Subcutaneous abdominal adipose tissue (tissue), 5 donors: ENCODE measurements at regions not wholly inside any gene's neighbourhood (a gene's known extent, or its start where the extent isn't known, plus 50 kb on each side); places are given as distances from the start of the nearest gene placed in this dataset.

ENCODE experiments used
- H3K27ac ChIP-seq: one replicate; pipeline ENCODE4 v1.7.0; 2013; ENCODE audit warnings: low read depth, mild to moderate bottlenecking, inconsistent platforms, low read length, moderate library complexity
- H3K27me3 ChIP-seq, 5 donors: one replicate each; pipeline ENCODE4 v1.7.0; 2013; ENCODE audit warnings: low read length in 5 of 5, inconsistent platforms in 1 of 5; ENCODE audit not compliant: control insufficient read depth in 5 of 5, insufficient read depth in 4 of 5
- H3K36me3 ChIP-seq, 5 donors: one replicate each; pipeline ENCODE4 v1.7.0; 2013; ENCODE audit warnings: low read length in 5 of 5; ENCODE audit not compliant: control insufficient read depth in 5 of 5, insufficient read depth in 5 of 5
- H3K4me1 ChIP-seq, 5 donors: one replicate each; pipeline ENCODE4 v1.7.0; 2013; ENCODE audit warnings: low read length in 5 of 5, mild to moderate bottlenecking in 3 of 5, moderate library complexity in 1 of 5; ENCODE audit not compliant: control insufficient read depth in 5 of 5, insufficient read depth in 5 of 5
- H3K4me3 ChIP-seq, 5 donors: one replicate each; pipeline ENCODE4 v1.7.0; 2013; ENCODE audit warnings: low read length in 5 of 5, low read depth in 1 of 5
- H3K9ac ChIP-seq, 5 donors: one replicate each; pipeline ENCODE4 v1.7.0; 2013; ENCODE audit warnings: low read length in 5 of 5, mild to moderate bottlenecking in 4 of 5, moderate library complexity in 3 of 5
- H3K9me3 ChIP-seq, 5 donors: one replicate each; pipeline ENCODE4 v1.7.0; 2013; ENCODE audit warnings: low read length in 5 of 5; ENCODE audit not compliant: control insufficient read depth in 5 of 5
- donor health status: healthy.
- donor health status: healthy.
- donor health status: healthy.
- donor health status: healthy.
- donor health status: healthy.

- H3K36me3 ChIP-seq: no peaks in the 10 kb centered on the region
- H3K27ac ChIP-seq: no peak overlapping the region
- no peaks in the 10 kb centered on the region for H3K27me3 ChIP-seq
- H3K9ac ChIP-seq: no peak overlapping the region
- H3K9me3 ChIP-seq: no peaks in the 10 kb centered on the region
- no peaks in the 10 kb centered on the region for H3K4me1 ChIP-seq
- no peak overlapping the region for H3K4me3 ChIP-seq
These were observed 257.7 kb upstream of the NR2F2 start for GRCh38 chr15:96072821-96073220.

GRCh38 chr15:96073908-96074307 is 256.6 kb upstream of the NR2F2 start:
- Histone ChIP-seq H3K4me1 (no peaks in the 10 kb centered on the region), H3K27me3 (no peaks in the 10 kb centered on the region), H3K4me3 (no peak overlapping the region), H3K27ac (no peak overlapping the region), H3K36me3 (no peaks in the 10 kb centered on the region), H3K9me3 (no peaks in the 10 kb centered on the region), H3K9ac (no peak overlapping the region)

- Histone ChIP-seq H3K9ac (no peak overlapping the region), H3K4me3 (no peak overlapping the region), H3K36me3 (no peaks in the 10 kb centered on the region), H3K4me1 (no peaks in the 10 kb centered on the region), H3K27ac (no peak overlapping the region), H3K9me3 (no peaks in the 10 kb centered on the region), H3K27me3 (no peaks in the 10 kb centered on the region)
These were observed 254.6 kb upstream of the NR2F2 start for GRCh38 chr15:96075895-96076294.

- Histone ChIP-seq H3K4me1 (no peaks in the 10 kb centered on the region), H3K36me3 (no peaks in the 10 kb centered on the region), H3K27ac (no peak overlapping the region), H3K9me3 (no peaks in the 10 kb centered on the region), H3K4me3 (no peak overlapping the region), H3K27me3 (no peaks in the 10 kb centered on the region), H3K9ac (no peak overlapping the region)
These were observed 254.2 kb upstream of the NR2F2 start for GRCh38 chr15:96076350-96076749.

GRCh38 chr15:96079041-96079440 is 251.5 kb upstream of the NR2F2 start:
- no peak overlapping the region for H3K9ac ChIP-seq
- H3K9me3 ChIP-seq: peaks cover 0 to 5% (median 4%) of the 10 kb centered on the region in 5 donors
- no peak overlapping the region for H3K27ac ChIP-seq
- H3K4me3 ChIP-seq: no peak overlapping the region
- H3K27me3 ChIP-seq: no peaks in the 10 kb centered on the region
- no peaks in the 10 kb centered on the region for H3K4me1 ChIP-seq
- H3K36me3 ChIP-seq: no peaks in the 10 kb centered on the region

- Histone ChIP-seq H3K4me1 (no peaks in the 10 kb centered on the region), H3K9me3 (peaks cover 0 to 5% (median 4%) of the 10 kb centered on the region in 5 donors)
These were observed 250.6 kb upstream of the NR2F2 start for GRCh38 chr15:96079882-96080281.

GRCh38 chr15:96086164-96086563 is 244.3 kb upstream of the NR2F2 start:
- no peak overlapping the region for H3K4me3 ChIP-seq
- peaks cover 0 to 5% (median 4%) of the 10 kb centered on the region in 5 donors for H3K9me3 ChIP-seq
- no peak overlapping the region for H3K9ac ChIP-seq
- no peak overlapping the region for H3K27ac ChIP-seq
- H3K4me1 ChIP-seq: no peaks in the 10 kb centered on the region
- no peaks in the 10 kb centered on the region for H3K36me3 ChIP-seq
- no peaks in the 10 kb centered on the region for H3K27me3 ChIP-seq

More at GRCh38 chr15:96079882-96080281, 250.6 kb upstream of the NR2F2 start:
- no peak overlapping the region for H3K27ac ChIP-seq
- H3K4me3 ChIP-seq: no peak overlapping the region
- H3K27me3 ChIP-seq: no peaks in the 10 kb centered on the region
- no peaks in the 10 kb centered on the region for H3K36me3 ChIP-seq
- no peak overlapping the region for H3K9ac ChIP-seq

GRCh38 chr15:96087180-96087884 is 243.2 kb upstream of the NR2F2 start:
- no peak overlapping the region for H3K9ac ChIP-seq
- no peak overlapping the region for H3K4me3 ChIP-seq
- H3K36me3 ChIP-seq: no peaks in the 10 kb centered on the region
- H3K9me3 ChIP-seq: peaks cover 0 to under 1% (median 0%) of the 10 kb centered on the region in 5 donors
- no peaks in the 10 kb centered on the region for H3K27me3 ChIP-seq
- no peaks in the 10 kb centered on the region for H3K4me1 ChIP-seq
- H3K27ac ChIP-seq: no peak overlapping the region

- Histone ChIP-seq H3K27ac (no peak overlapping the region), H3K4me3 (no peak overlapping the region), H3K9ac (no peak overlapping the region), H3K27me3 (no peaks in the 10 kb centered on the region), H3K4me1 (no peaks in the 10 kb centered on the region), H3K36me3 (no peaks in the 10 kb centered on the region), H3K9me3 (no peaks in the 10 kb centered on the region)
These were observed 241.8 kb upstream of the NR2F2 start for GRCh38 chr15:96088650-96089049.

GRCh38 chr15:96089405-96090058 is 241.0 kb upstream of the NR2F2 start:
- Histone ChIP-seq H3K27ac (no peak overlapping the region), H3K36me3 (no peaks in the 10 kb centered on the region), H3K9me3 (no peaks in the 10 kb centered on the region), H3K9ac (no peak overlapping the region), H3K4me3 (no peak overlapping the region), H3K4me1 (no peaks in the 10 kb centered on the region), H3K27me3 (no peaks in the 10 kb centered on the region)
